SU-DHL-6 (cell line): ENCODE measurements at regions not wholly inside any gene's neighbourhood (a gene's known extent, or its start where the extent isn't known, plus 50 kb on each side); places are given as distances from the start of the nearest gene placed in this dataset.

Source experiments
- H2AFZ ChIP-seq: fragments of 200-600 bp; sonication (generic); 2 replicates; pipeline ENCODE4 v1.6.1; 2014; ENCODE audit warnings: low read depth, mild to moderate bottlenecking, moderate library complexity, mixed read lengths, antibody characterized with exemption, low read length; ENCODE audit not compliant: severe bottlenecking
- H3F3A ChIP-seq: fragments of 200-600 bp; shearing (Covaris generic); 2 replicates; pipeline ENCODE4 v1.6.0; 2016; ENCODE audit warnings: antibody characterized with exemption, mild to moderate bottlenecking; ENCODE audit not compliant: insufficient read depth
- H3K27ac ChIP-seq: fragments of 200-600 bp; sonication (generic); 2 replicates; pipeline ENCODE4 v1.5.1; 2016; ENCODE audit warnings: low read depth, mild to moderate bottlenecking, low read length, moderate library complexity, mixed read lengths
- H3K27me3 ChIP-seq: fragments of 200-600 bp; sonication (generic), shearing (Covaris generic); 2 replicates; pipeline ENCODE4 v1.6.0; 2014; ENCODE audit warnings: mild to moderate bottlenecking, low read length
- H3K36me3 ChIP-seq: fragments of 200-600 bp; sonication (generic); 2 replicates; pipeline ENCODE4 v1.6.1; 2014; ENCODE audit warnings: mild to moderate bottlenecking, low read length, mixed read lengths
- H3K4me2 ChIP-seq: fragments of 300-600, 200-600 bp; shearing (Covaris generic), sonication (generic); 2 replicates; pipeline ENCODE4 v1.6.0; 2014; ENCODE audit warnings: low read length, low read depth, mild to moderate bottlenecking; ENCODE audit not compliant: poor library complexity, severe bottlenecking
- H3K4me3 ChIP-seq: fragments of 200-600 bp; sonication (generic); 2 replicates; pipeline ENCODE4 v1.5.1; 2014; ENCODE audit warnings: antibody characterized with exemption, low read length, mild to moderate bottlenecking, mixed read lengths; ENCODE audit not compliant: insufficient read depth, poor library complexity, severe bottlenecking
- H3K79me2 ChIP-seq: fragments of 200-600 bp; sonication (generic); 2 replicates; pipeline ENCODE4 v1.6.1; 2014; ENCODE audit warnings: mild to moderate bottlenecking, low read length, moderate library complexity; ENCODE audit not compliant: insufficient read depth
- H3K9ac ChIP-seq: fragments of 200-600 bp; sonication (generic); 2 replicates; pipeline ENCODE4 v1.7.0; 2014; ENCODE audit warnings: mild to moderate bottlenecking, low read length
- H3K9me2 ChIP-seq: fragments of 200-600 bp; sonication (generic); replicated peaks from 2 replicates; pipeline ENCODE4 v1.6.1; 2014; ENCODE audit warnings: low read length; ENCODE audit not compliant: insufficient read depth
- H3K9me3 ChIP-seq: fragments of 200-600 bp; sonication (generic); 2 replicates; pipeline ENCODE4 v1.6.1; 2014; ENCODE audit warnings: low read length, mixed read lengths; ENCODE audit not compliant: insufficient read depth
- H4K20me1 ChIP-seq: fragments of 200-600 bp; sonication (generic); 2 replicates; pipeline ENCODE4 v1.6.1; 2014; ENCODE audit warnings: low read depth, mild to moderate bottlenecking, antibody characterized with exemption, low read length, moderate library complexity, mixed read lengths
- CTCF ChIP-seq: fragments of 200-600 bp; sonication (generic); IDR thresholded peaks from one replicate; pipeline ENCODE4 v1.5.1; 2017; ENCODE audit warnings: antibody characterized with exemption, mild to moderate bottlenecking, low read length, moderate library complexity; ENCODE audit not compliant: insufficient read depth, poor library complexity, severe bottlenecking
- EZH2phosphoT487 ChIP-seq: fragments of 200-600 bp; sonication (generic), shearing (Covaris generic); conservative IDR thresholded peaks from 2 replicates; pipeline ENCODE4 v1.6.1; 2018; ENCODE audit warnings: mild to moderate bottlenecking, antibody characterized with exemption, low read length, moderate library complexity, mixed read lengths

GRCh38 chr3:69445498-69445897 is 59.6 kb upstream of the FRMD4B start:
- Histone ChIP-seq H3K4me3 (no peak overlapping the region), H3K9me3 (no peaks in the 10 kb centered on the region), H3K36me3 (no peaks in the 10 kb centered on the region), H3K9ac (no peak overlapping the region), H3K9me2 (no peaks in the 10 kb centered on the region), H3K79me2 (no peaks in the 10 kb centered on the region), H4K20me1 (no peaks in the 10 kb centered on the region), H3K27me3 (no peaks in the 10 kb centered on the region), H3K4me2 (no peak overlapping the region), H2AFZ (no peak overlapping the region), H3F3A (no peaks in the 10 kb centered on the region), H3K27ac (no peak overlapping the region)
- TF ChIP-seq CTCF = no peak
- TF ChIP-seq EZH2phosphoT487 = no peak

DNA sequence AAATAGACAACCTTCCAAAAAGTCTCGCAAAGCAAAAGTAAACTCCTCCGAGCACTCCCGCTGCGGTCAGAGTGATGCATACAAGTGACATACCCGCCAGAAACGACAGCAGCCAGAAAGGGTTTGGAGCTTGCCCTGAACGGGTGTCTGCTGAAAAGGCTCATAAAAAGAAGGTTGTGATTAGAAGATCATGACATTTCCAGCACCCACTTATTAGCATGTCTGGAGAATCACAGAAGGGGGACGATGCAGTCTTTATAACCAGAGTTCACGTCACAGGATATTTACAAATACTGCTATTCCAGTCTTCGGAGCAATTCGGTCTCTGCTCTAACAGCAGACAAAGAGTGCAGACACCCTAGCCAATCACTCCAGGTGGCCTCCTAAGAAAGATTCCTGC is 59.1 kb upstream of the FRMD4B start:
- Histone ChIP-seq H4K20me1 (no peaks in the 10 kb centered on the region), H3K9ac (no peak overlapping the region), H3K36me3 (no peaks in the 10 kb centered on the region), H3K4me3 (no peak overlapping the region), H3K79me2 (no peaks in the 10 kb centered on the region), H3K27me3 (no peaks in the 10 kb centered on the region), H2AFZ (no peak overlapping the region), H3F3A (no peaks in the 10 kb centered on the region), H3K27ac (no peak overlapping the region), H3K9me3 (no peaks in the 10 kb centered on the region), H3K4me2 (no peak overlapping the region), H3K9me2 (no peaks in the 10 kb centered on the region)
- TF ChIP-seq CTCF (no peak), EZH2phosphoT487 (no peak)

DNA sequence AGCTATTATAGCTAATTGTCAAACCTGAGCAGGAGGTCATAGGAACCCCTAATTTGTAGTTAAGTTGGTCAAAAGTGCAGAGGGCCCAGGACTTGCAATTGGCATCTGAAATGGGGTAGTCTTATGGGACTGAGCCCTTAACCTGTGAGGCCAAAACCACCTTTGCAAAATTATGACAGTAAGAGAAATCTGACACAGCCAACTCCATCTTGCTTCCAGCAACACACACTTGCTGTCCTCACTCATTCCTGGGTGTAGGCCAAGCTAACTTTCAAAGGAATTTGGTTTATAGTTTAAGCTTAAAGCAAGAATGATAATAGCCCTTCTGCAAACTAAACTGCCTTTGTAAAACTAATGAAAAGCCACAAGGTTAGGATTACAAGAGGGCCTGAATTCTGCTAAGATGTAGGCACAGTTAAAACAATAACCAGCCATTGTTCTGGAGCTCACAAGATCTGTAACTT is 57.6 kb upstream of the FRMD4B start:
- Histone ChIP-seq H3K79me2 (no peaks in the 10 kb centered on the region), H3K36me3 (no peaks in the 10 kb centered on the region), H3K9ac (no peak overlapping the region), H2AFZ (no peak overlapping the region), H3F3A (no peaks in the 10 kb centered on the region), H4K20me1 (no peaks in the 10 kb centered on the region), H3K9me2 (no peaks in the 10 kb centered on the region), H3K27me3 (no peaks in the 10 kb centered on the region), H3K27ac (no peak overlapping the region), H3K4me2 (no peak overlapping the region), H3K9me3 (no peaks in the 10 kb centered on the region), H3K4me3 (no peak overlapping the region)
- no peak for TF ChIP-seq CTCF
